ENCODE measurements at regions not wholly inside any gene's neighbourhood (a gene's known extent, or its start where the extent isn't known, plus 50 kb on each side); places are given as distances from the start of the nearest gene placed in this dataset.

GRCh38 chr3:152516216-152516615, 247.5 kb downstream of the MBNL1 start:
- no peak for FAIRE-seq

- FAIRE-seq = no peak
These were observed 248.8 kb downstream of the MBNL1 start for GRCh38 chr3:152517502-152517901.

- FAIRE-seq = no peak
These were observed 249.6 kb downstream of the MBNL1 start for GRCh38 chr3:152518346-152518745.

GRCh38 chr3:152519376-152519775, 250.6 kb downstream of the MBNL1 start:
- FAIRE-seq = no peak

- FAIRE-seq = no peak
These were observed 253.3 kb downstream of the MBNL1 start for GRCh38 chr3:152522036-152522435.

- peak; percentile 96 for FAIRE-seq
These were observed 255.7 kb downstream of the MBNL1 start for GRCh38 chr3:152524198-152525140.

- FAIRE-seq = no peak
These were observed 263.0 kb downstream of the MBNL1 start for GRCh38 chr3:152531717-152532116.

- FAIRE-seq = no peak
These were observed 269.8 kb downstream of the MBNL1 start for GRCh38 chr3:152538518-152538917.

GRCh38 chr3:152539191-152539764, 270.5 kb downstream of the MBNL1 start:
- FAIRE-seq = no peak

- no peak for FAIRE-seq
These were observed 271.4 kb downstream of the MBNL1 start for GRCh38 chr3:152540120-152540519.

GRCh38 chr3:152547153-152547552, 278.4 kb downstream of the MBNL1 start:
- FAIRE-seq = no peak

DNA sequence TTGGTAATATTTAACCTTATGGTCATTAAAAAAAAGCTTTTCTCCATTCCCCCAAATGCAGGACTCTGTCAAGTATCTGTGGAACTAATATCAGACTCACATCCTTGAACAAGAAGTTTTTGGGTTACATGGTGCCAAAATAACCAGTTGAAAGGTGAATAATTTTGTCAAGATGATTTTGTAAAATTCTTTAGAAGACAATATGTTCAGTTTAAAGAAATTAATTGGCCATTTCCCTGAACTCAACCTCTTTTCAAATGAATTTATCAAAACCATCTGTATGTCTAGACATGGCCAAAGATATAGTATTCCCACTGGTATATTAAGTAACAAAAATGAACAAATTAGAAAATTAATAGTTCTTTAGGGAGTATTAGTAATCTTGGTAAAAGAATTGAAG, 280.5 kb downstream of the MBNL1 start:
- no peak for FAIRE-seq

GRCh38 chr3:152550284-152550683, 281.6 kb downstream of the MBNL1 start:
- FAIRE-seq = no peak

DNA sequence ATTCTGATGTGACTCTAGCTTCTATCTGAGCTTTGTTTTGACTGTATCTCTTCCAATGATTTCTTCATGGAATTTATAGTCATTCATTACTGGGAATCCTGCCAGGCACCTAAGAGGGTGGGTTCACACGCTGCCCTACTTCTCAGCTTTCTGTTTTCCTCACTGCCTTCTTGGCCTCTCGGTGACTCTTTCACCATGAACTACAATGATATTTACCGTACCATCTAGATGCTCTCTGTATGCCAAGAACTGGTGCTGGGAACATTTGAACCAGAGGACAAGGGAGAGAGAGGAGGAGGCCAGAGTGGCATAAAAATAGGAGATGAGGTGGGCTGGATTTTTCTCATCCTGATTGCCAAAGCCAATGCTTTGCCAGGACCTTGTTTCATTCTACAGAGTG, 280.0 kb upstream of the P2RY1 start:
- no peak for FAIRE-seq

- no peak for FAIRE-seq
These were observed 279.2 kb upstream of the P2RY1 start for GRCh38 chr3:152555666-152556291.

- no peak for FAIRE-seq
These were observed 278.1 kb upstream of the P2RY1 start for GRCh38 chr3:152556731-152557254.

GRCh38 chr3:152557302-152557999, 277.5 kb upstream of the P2RY1 start:
- no peak for FAIRE-seq

- FAIRE-seq = no peak
These were observed 276.5 kb upstream of the P2RY1 start for GRCh38 chr3:152558386-152558785.

- FAIRE-seq = no peak
These were observed 275.7 kb upstream of the P2RY1 start for GRCh38 chr3:152559246-152559645.

- no peak for FAIRE-seq
These were observed 270.5 kb upstream of the P2RY1 start for GRCh38 chr3:152564459-152564858.

DNA sequence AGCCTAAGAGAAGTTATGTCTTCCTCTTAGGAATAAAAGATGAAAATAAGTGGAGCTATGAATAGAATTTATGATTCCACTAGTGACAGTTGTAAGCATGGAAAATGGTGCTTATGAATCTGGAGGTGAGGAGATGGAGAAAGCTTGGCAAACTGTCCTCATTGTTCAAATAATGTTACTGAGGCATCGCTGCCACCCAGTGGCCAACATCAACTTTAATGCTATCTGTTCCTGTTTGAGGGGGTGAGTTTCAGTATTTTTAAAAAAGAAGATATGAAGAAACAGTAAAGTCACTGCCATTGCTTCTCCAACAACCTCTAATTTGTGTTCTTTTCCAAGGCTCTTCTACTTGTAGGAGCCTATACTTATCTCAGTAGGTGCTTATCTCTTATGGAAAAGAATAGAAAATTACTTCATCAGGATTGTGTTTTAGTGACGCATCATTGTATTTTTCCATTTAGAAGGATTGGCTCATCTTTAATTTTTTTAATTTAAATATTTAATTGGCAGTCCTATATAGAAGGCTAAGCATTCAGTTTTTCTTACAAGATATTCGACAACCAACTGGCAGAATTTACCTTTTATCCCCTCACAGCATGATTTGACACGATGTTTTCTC, 260.4 kb upstream of the P2RY1 start:
- no peak for FAIRE-seq

DNA sequence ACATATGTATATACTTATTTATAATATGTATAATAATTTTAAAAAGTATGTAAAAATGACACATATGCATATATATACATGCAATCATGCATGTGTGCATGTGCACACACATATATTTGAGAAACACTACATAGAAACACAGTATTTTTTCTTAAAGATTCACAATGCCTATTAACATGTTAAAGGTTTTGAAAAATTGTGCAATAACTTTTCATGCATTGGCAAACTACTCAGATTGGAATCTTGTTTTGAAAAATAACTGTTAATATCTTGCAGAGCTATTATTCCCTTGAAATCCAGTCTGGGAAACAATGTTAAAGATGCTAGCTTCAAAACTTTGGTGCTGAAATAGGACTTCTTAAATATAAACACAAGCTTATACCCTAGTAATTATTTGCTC, 256.2 kb upstream of the P2RY1 start:
- FAIRE-seq = no peak

DNA sequence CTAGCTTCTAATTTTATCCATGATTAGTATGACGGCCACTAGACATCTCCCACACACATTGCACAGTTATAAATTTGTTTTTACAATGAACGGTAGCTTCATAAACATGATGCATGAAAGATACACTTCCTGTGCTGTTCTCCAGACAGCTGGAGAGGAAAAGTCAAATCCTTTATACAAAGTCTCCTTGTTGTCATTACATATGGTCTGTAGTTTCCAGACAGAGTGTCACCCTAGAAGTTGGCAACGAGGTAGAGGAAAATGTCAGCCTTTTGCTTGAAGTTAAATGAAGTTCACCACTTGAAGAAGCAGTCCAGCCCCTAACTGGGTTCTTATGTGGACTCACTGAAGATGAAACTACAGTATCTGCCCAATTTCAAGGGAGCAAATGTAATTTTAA, 253.0 kb upstream of the P2RY1 start:
- FAIRE-seq = no peak
